ENCODE measurements at regions not wholly inside any gene's neighbourhood (a gene's known extent, or its start where the extent isn't known, plus 50 kb on each side); places are given as distances from the start of the nearest gene placed in this dataset.

GRCh38 chr3:30513374-30514152 lies 92.8 kb upstream of the TGFBR2 start:
- no peak for TF ChIP-seq CTCF (IDR thresholded peaks at IDR 0.05; ENCODE audit: low read depth, low read length)
- Histone ChIP-seq H3K27me3 (no peaks in the 10 kb centered on the region), H3K4me3 (ENCODE audit: low read depth, low read length) (no peak overlapping the region), H3K36me3 (no peaks in the 10 kb centered on the region), H3K9me3 (no peaks in the 10 kb centered on the region), H3K4me1 (no peaks in the 10 kb centered on the region)
- no peak for DNase-seq

DNA sequence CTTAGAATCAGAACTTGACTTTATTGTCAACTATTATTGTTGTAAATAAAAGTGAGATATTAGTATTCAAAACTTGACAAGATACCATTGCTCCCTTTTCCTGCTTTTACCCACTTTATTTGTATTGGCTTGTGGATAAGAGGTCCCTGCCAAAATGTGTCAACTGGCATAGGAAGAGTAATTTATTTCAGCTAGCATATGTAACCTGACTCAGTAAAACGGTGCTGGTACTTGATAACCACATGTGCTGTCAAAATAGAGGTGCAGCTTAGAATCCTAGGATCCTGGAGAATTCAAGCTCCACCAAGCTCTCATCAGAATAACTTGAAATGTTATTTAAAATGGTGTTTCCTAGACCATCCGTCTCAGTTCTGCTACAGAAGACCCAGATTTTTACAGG lies 90.2 kb upstream of the TGFBR2 start:
- TF ChIP-seq CTCF (IDR thresholded peaks at IDR 0.05; ENCODE audit: low read depth, low read length), result no peak
- no peaks in the 10 kb centered on the region for H3K27me3 ChIP-seq
- H3K4me1 ChIP-seq, result no peaks in the 10 kb centered on the region
- H3K9me3 ChIP-seq, result no peaks in the 10 kb centered on the region
- H3K36me3 ChIP-seq, result no peaks in the 10 kb centered on the region
- DNase-seq, result no peak
- H3K4me3 ChIP-seq (ENCODE audit: low read depth, low read length), result no peak overlapping the region

DNA sequence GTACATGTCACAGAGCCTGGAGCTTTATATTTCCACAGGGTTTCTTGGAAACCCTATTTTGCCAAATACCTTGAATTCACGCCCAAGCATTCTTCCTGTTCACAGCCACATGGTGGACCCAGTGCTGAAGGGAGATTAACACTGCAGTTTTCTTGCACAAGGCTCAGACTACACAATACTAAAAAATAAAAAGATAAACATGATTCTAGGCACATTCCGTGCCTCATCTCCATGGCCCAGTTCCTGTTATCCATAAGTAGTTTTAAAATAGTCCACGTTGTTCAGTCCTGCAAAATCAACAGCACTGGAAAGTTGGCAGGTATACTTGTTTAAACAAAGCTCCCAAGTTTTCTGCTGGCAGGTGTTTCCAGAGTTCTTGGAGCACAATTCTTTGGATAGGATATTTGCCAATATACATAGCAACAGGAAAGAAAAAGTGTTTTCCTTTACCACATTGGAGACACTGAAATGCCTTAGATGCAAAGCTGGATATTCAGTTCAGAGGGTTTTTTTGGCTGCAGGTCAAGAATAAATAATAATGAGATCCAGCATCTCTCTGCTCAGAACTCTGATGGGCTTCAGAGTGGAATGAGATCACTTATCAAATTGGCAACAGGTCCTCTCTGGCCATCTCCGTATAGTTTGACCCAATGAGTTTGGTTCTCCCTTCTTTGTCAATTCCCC lies 88.1 kb upstream of the TGFBR2 start:
- H3K27me3 ChIP-seq, result no peaks in the 10 kb centered on the region
- no peak for TF ChIP-seq CTCF (IDR thresholded peaks at IDR 0.05; ENCODE audit: low read depth, low read length)
- DNase-seq, result no peak
- no peaks in the 10 kb centered on the region for H3K4me1 ChIP-seq
- no peaks in the 10 kb centered on the region for H3K36me3 ChIP-seq
- no peak overlapping the region for H3K4me3 ChIP-seq (ENCODE audit: low read depth, low read length)
- H3K9me3 ChIP-seq, result no peaks in the 10 kb centered on the region

GRCh38 chr3:30518872-30519271 lies 87.5 kb upstream of the TGFBR2 start:
- no peaks in the 10 kb centered on the region for H3K27me3 ChIP-seq
- no peaks in the 10 kb centered on the region for H3K9me3 ChIP-seq
- no peaks in the 10 kb centered on the region for H3K36me3 ChIP-seq
- no peak for TF ChIP-seq CTCF (IDR thresholded peaks at IDR 0.05; ENCODE audit: low read depth, low read length)
- no peaks in the 10 kb centered on the region for H3K4me1 ChIP-seq
- no peak overlapping the region for H3K4me3 ChIP-seq (ENCODE audit: low read depth, low read length)
- DNase-seq, result no peak

DNA sequence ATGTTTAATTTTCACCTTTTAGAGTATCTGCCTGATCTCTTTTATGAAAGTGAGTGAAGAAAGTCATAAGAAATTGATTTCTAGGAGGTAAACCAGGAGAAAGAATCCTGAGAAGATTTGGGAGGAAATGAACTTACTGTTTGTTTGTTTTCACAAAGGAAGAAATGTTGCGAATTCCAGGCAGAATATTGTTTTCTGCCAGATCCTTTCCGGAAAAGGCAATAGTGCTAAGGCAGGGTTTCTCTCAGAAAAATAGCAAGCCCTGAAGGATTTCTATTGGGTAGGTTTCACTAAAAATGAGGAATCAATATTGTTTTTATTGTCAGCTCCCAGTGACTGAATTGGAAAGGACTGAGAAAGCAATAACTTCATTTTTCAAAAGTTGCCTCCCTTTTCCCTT lies 85.7 kb upstream of the TGFBR2 start:
- no peaks in the 10 kb centered on the region for H3K9me3 ChIP-seq
- TF ChIP-seq CTCF (IDR thresholded peaks at IDR 0.05; ENCODE audit: low read depth, low read length), result no peak
- no peak for DNase-seq
- H3K27me3 ChIP-seq, result no peaks in the 10 kb centered on the region
- no peaks in the 10 kb centered on the region for H3K36me3 ChIP-seq
- no peak overlapping the region for H3K4me3 ChIP-seq (ENCODE audit: low read depth, low read length)
- no peaks in the 10 kb centered on the region for H3K4me1 ChIP-seq

DNA sequence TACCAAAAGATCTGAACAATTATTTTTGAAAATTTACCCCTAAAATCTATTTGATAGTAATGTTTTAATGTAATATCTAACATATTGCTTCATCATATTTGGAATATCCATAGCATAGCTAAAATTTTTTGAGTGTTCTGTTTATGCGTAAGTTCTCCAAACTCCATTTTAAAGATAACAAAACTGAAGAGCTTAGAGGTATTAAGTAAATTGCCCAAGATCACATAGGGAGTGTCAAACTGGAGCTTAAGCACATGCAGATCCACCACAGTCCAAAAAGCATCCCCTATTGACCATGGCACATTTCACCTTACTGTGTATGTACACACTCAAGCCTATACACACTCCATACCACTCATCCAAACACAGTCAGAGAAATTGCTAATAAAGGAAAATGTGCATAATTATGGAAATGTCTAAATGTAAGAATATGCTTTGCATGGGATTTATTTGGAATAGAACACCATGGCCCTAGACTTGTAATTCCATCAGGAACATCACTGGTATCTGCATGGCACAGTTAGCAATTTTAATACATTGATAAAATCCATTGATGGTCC lies 85.2 kb upstream of the TGFBR2 start:
- no peaks in the 10 kb centered on the region for H3K4me1 ChIP-seq
- no peak overlapping the region for H3K4me3 ChIP-seq (ENCODE audit: low read depth, low read length)
- H3K36me3 ChIP-seq, result no peaks in the 10 kb centered on the region
- no peak for TF ChIP-seq CTCF (IDR thresholded peaks at IDR 0.05; ENCODE audit: low read depth, low read length)
- no peaks in the 10 kb centered on the region for H3K27me3 ChIP-seq
- no peaks in the 10 kb centered on the region for H3K9me3 ChIP-seq
- no peak for DNase-seq
